ENCODE measurements at regions not wholly inside any gene's neighbourhood (a gene's known extent, or its start where the extent isn't known, plus 50 kb on each side); places are given as distances from the start of the nearest gene placed in this dataset.

DNA sequence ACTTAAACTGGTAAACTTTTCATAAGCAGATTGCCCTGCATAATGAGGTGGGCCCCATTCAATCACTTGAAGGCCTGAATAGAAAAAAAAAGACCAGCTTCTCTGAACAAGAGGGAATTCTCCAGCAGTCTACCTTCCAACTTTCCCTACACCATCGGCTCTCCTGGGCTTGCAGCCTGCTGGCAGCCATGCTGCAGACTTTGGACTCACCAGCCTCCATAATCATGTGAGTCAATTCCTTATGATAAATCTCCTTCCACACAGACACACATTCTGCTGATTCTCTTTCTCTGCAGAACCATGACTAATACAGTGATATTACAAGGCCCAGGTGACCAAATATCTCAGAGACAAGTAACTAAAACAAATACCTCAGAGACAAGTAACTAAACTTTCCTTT, 113.8 kb upstream of the WDR17 start:
- no peak for DNase-seq

DNA sequence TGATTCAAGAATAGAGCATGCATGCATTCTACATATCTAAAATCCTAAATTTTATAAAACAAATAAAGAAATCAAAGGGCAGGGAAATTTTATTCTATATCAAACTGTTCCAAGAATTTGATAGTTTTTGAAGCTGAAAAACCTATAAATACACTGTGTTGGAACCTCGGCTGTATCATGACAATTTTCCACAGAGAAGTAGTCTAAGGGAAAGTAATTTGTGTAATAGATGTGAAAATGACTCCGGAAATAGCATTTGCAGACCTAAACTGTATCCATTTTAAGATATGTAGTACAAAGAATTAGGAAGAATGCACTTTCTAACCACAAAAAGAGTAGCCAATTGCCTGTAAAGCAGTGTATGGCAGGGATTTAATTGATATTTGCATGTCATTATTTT, 112.5 kb upstream of the WDR17 start:
- DNase-seq: no peak

GRCh38 chr4:175953960-175954521, 111.6 kb upstream of the WDR17 start:
- peak; percentile 26 for DNase-seq

GRCh38 chr4:175954685-175955084, 111.0 kb upstream of the WDR17 start:
- DNase-seq: no peak

- DNase-seq: no peak
These were observed 104.0 kb upstream of the WDR17 start for GRCh38 chr4:175961604-175962003.

DNA sequence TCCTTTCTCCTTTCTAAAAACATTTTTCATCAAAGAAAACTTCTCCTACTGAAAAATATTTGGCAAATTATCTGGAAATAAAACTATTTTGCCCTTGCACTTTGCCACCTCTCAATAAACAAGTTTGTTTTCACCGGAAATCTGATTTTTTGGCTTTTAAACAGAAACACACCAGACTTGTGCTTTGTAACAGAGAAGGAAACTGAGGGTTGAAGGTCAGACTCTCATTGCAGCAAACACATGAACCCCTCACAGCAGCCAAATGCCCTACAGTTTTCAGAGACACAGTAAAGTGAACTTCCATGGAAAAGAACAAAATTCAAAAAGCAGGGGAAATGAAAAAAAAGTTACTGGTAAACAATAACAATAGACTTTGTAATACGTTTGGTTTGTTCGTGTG, 95.6 kb upstream of the WDR17 start:
- DNase-seq: no peak

- peak; percentile 45 for DNase-seq
These were observed 94.9 kb upstream of the WDR17 start for GRCh38 chr4:175970724-175971123.

GRCh38 chr4:175971388-175972179, 94.1 kb upstream of the WDR17 start:
- peak; percentile 11 for DNase-seq

- no peak for DNase-seq
These were observed 92.4 kb upstream of the WDR17 start for GRCh38 chr4:175973027-175973923.

DNA sequence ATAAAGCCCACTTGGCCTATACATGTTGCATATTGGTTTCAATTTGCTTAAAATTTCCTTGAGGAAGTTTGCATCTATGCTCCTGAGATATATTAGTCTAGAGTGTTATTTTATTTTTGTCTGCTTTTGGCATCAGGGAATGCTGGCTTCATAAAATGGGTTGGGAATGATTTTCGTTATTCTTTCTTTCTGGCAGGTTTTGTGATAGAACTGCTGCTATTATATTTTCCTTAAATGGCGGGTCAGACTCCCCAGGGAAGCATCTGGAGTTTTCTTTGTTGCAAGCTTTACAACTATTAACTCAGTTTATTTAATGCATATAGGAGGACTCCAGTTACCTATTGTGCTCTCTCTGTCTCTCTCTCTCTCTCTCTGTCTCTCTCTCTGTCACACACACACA, 82.0 kb upstream of the WDR17 start:
- peak; percentile 13 for DNase-seq

GRCh38 chr4:175986668-175987067, 79.0 kb upstream of the WDR17 start:
- no peak for DNase-seq

DNA sequence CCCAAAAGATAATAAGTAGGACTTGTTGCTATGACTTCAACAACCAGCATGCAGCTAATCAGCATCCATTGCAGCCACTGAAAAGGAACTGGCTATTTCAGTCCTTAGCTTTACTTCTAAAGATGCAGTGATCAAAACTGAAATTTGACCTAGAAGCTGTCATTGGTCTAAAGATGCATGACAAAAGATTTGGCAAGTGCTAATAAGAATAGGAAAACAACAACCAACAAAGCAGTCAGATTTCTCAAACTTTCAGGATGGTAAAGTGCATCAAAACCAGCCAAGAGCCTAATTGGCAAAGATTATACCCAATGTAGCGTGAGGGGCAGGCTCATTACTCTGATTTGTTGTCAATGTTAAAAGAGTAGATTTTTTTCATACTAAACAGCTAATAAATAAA, 77.1 kb upstream of the WDR17 start:
- DNase-seq: no peak

DNA sequence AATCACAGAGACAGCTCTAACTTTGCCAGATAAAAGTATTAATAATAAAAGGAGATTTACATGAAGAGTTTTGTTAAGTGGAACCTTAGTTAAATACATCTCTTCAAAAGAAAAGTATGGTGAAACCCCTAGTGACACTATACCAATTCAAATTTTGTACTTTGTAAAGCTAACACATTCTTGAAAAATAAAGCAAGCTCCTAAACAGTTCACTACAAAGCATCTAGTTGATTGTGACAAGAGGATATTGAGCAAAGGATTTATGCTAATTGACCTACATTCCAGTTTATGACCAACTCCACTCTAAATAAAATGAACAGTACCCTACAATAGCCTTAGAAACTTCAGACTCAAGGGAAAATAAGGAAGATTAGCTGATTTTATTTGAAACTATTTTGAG, 69.4 kb upstream of the WDR17 start:
- no peak for DNase-seq

- DNase-seq: no peak
These were observed 68.3 kb upstream of the WDR17 start for GRCh38 chr4:175997291-175997690.

- DNase-seq: peak; percentile 26
These were observed 66.9 kb upstream of the WDR17 start for GRCh38 chr4:175998782-175999181.

DNA sequence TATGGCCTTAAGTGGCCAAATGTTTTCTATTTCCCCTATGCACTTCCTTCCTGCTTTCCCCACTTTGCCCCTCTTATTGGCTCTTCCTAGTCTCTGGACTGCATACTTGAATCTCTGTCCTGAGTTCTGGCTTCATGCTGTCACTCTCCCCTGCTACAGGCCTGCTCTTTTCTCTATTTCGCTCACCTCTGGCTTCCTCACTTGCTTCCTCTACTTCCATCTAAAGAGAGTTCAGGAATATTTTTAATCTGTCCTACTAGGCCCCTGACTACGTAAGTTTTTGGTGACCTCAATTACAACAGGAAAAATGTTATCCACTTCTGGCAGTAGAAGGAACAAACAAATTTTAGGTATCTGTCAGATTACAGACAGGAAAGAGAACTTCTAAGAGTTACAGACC, 65.7 kb upstream of the WDR17 start:
- no peak for DNase-seq

DNA sequence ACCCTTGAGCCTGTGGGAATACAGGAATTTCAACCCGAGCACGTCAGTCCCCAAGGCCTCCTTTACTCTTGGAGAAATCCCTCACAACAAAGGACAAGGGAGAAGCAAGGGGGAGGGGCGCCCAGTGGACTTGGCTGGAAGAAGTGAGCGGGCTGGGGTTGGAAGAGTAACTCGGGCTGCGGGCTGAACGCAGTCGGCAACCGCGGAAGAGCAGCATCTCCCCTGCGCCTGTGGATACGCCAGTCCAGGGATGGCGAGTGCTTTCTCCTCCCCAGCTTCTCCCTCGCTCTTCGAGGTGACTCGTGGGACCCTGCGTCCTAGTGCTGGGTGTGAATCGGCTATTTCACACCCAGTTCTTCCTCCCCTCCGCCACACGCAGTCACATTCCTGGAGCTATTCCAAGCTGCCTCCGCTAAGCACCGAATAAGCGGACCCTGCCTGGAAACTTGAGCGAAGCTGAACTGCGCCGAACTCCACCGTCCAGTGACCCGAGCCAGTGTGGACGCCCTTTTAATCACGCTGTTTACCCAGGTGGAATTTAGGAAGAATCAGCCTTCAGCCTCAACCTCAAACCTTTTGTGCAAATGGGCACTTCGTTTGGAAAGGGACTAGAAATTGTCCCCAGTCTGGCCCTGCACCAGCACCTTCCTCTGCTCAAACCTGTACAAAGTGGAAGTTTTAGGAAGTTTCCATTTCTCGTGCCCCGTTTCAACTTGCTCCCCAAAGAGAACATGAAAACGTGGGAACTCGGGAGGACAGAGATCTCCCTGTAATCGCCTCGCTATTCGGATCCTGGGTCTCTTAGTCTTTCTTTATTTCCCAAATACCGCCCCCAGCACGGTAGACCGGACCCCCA, 64.3 kb upstream of the WDR17 start:
- peak; percentile 63 for DNase-seq

DNA sequence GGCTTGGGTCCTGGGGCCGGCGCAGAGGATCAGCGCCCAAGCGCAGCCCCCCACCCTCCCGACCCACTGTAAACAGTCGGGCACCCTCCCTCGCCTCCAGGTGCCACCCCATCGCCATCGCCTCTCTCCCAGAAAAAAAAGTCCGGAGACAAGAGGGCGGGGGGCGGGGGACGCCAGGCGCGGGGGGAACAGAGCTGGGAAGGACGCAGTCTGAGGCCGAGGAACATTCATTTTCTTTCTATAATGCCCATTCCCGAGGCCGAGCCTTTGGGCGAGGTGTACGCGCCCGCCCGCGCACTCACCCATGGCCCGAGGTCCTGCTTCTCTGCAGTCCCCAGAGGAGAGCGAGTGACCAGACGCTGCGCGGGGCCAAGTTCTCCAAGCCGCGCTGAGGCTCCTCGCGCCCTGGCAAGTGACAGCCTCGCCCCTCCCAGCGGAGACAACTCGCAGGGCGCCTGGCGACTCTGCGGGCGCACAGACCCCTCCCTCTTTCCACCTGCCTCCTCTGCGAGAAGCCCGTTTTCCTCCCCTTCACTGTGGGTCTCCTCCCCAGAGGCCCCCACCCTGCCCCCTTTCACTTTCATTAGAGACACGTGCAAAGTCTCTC, 63.5 kb upstream of the WDR17 start:
- peak; percentile 72 for DNase-seq

DNA sequence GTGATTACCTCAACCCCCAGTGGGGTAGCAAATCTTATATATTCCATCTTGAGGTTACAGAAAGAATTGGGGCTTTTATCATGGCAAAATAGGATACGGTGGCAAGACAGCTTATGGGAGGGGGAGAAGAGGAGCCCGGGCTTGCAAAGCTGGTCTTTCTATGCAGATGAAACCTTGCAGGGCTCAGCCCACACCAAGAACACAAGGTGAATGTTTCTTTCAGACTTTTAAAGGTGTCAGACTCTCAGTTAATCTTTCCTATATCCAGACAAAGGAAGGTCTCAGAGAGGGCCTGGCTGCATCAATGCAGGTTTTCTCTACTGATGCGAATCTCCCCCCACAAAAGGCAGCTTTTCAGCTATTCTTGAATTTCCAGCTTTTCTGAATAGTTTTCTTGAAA, 59.9 kb upstream of the WDR17 start:
- no peak for DNase-seq

DNA sequence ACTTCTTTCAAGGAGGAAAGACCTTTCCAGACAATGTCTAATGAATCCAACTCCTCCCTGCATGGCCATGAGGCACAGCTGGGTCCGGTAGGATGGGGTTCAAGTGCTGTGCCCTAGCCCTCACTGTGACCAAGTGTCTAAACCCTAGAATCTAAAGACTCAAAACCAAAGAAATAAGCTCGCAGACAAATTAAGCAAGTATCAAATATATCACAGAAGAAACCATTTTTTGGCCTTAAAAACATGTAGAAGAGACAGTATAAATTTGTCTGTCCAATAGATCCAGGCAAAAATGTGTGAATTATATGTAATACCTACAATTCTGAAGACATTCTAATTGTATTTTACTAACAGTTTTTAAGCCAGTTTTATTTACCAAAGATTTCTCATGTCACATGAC, 56.4 kb upstream of the WDR17 start:
- no peak for DNase-seq

GRCh38 chr4:176011529-176011928, 54.1 kb upstream of the WDR17 start:
- no peak for DNase-seq

- no peak for DNase-seq
These were observed 52.0 kb upstream of the WDR17 start for GRCh38 chr4:176013476-176014247.
